CD4-positive, alpha-beta T cell treated with Interleukin-15 for 4 hours (primary cell): ENCODE measurements at regions not wholly inside any gene's neighbourhood (a gene's known extent, or its start where the extent isn't known, plus 50 kb on each side); places are given as distances from the start of the nearest gene placed in this dataset.
"Not testable (repeated sequence)": the region's sequence is repeated elsewhere in the genome, so short reads cannot be mapped to it uniquely, and the experiment has no call there.

Experiments
- DNase-seq: peaks from one replicate; pipeline ENCODE4 v3.0.0-alpha.2; 2020; ENCODE audit warnings: low spot score

- no peak for DNase-seq
Measured at GRCh38 chr6:80637312-80637711, 530.8 kb downstream of the BCKDHB start.

GRCh38 chr6:80636689-80637088 is 530.2 kb downstream of the BCKDHB start:
- DNase-seq = no peak

- no peak for DNase-seq
Measured at GRCh38 chr6:80633412-80633811, 526.9 kb downstream of the BCKDHB start.

- no peak for DNase-seq
Measured at GRCh38 chr6:80625405-80625804, 518.9 kb downstream of the BCKDHB start.

GRCh38 chr6:80623066-80623815 is 516.8 kb downstream of the BCKDHB start:
- DNase-seq = no peak

- no peak for DNase-seq
Measured at GRCh38 chr6:80622641-80623040, 516.2 kb downstream of the BCKDHB start.

GRCh38 chr6:80618953-80619352 is 512.5 kb downstream of the BCKDHB start:
- no peak for DNase-seq

- DNase-seq = no peak
Measured at GRCh38 chr6:80610846-80611245, 504.4 kb downstream of the BCKDHB start.

- no peak for DNase-seq
Measured at GRCh38 chr6:80608881-80609280, 502.4 kb downstream of the BCKDHB start.

GRCh38 chr6:80607811-80608391 is 501.4 kb downstream of the BCKDHB start:
- no peak for DNase-seq

- DNase-seq = peak; percentile 1
Measured at GRCh38 chr6:80605165-80605989, 498.9 kb downstream of the BCKDHB start.

GRCh38 chr6:80603679-80604078 is 497.2 kb downstream of the BCKDHB start:
- no peak for DNase-seq

GRCh38 chr6:80594461-80594860 is 488.0 kb downstream of the BCKDHB start:
- no peak for DNase-seq

GRCh38 chr6:80592436-80592835 is 486.0 kb downstream of the BCKDHB start:
- no peak for DNase-seq

GRCh38 chr6:80586242-80586641 is 479.8 kb downstream of the BCKDHB start:
- DNase-seq = no peak

GRCh38 chr6:80579391-80580023 is 473.0 kb downstream of the BCKDHB start:
- DNase-seq = no peak

GRCh38 chr6:80573320-80573719 is 466.8 kb downstream of the BCKDHB start:
- not testable (repeated sequence) for DNase-seq

GRCh38 chr6:80566361-80566760 is 459.9 kb downstream of the BCKDHB start:
- DNase-seq = no peak

- no peak for DNase-seq
Measured at GRCh38 chr6:80553071-80553740, 446.7 kb downstream of the BCKDHB start.

GRCh38 chr6:80550748-80551147 is 444.3 kb downstream of the BCKDHB start:
- no peak for DNase-seq

- DNase-seq = no peak
Measured at GRCh38 chr6:80550281-80550680, 443.8 kb downstream of the BCKDHB start.

- no peak for DNase-seq
Measured at GRCh38 chr6:80548532-80548931, 442.1 kb downstream of the BCKDHB start.
